CD1c-positive myeloid dendritic cell (primary cell): ENCODE measurements at regions not wholly inside any gene's neighbourhood (a gene's known extent, or its start where the extent isn't known, plus 50 kb on each side); places are given as distances from the start of the nearest gene placed in this dataset.
"Not testable (repeated sequence)": the region's sequence is repeated elsewhere in the genome, so short reads cannot be mapped to it uniquely, and the experiment has no call there.

Experiments
- DNase-seq: peaks from one replicate; pipeline ENCODE4 v3.0.0-alpha.2; 2016; ENCODE audit errors: extremely low spot score

DNA sequence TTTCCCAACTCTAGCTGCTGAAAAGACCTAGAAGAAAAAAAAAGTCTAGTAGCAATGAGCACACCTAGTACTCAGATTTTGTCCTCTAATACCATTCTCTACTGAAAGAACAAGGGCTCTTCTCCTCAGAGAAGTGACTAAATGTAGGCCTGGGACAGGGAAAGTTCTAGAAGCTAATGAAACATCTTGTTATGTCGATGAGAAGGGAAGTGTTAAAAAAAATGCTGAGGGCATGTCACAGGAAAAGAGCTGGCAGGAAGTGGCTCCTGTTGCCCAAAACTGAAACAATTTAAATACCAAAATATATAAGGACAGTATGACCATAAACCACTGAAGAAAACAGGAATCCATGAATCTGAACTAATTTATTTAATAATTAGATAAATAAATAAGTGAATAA, 581.4 kb upstream of the TBL1XR1 start:
- peak; percentile 35 for DNase-seq

DNA sequence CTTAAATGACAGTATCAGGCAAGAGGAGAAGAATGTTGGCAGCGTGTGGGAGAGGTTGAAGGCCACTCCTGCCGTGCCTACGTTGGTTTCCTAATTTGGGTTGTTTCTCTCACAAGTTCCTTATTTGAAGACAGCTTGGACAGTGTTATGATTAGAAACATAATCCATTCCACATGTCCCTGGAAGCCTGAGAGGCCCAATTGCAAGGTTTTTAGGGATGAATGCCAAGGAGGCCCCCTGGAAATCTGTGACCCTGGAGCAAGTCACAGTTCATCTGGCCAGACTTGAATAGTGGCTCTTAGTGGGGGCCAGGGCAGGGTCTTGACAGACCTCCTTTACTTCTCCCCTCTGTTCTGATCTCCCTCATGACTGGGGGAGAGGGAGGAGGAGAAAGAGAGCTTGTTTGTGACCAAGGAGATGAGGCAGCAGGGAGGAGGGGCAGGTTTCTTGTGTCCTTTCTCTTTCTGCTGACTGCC, 584.4 kb upstream of the TBL1XR1 start:
- peak; percentile 59 for DNase-seq

DNA sequence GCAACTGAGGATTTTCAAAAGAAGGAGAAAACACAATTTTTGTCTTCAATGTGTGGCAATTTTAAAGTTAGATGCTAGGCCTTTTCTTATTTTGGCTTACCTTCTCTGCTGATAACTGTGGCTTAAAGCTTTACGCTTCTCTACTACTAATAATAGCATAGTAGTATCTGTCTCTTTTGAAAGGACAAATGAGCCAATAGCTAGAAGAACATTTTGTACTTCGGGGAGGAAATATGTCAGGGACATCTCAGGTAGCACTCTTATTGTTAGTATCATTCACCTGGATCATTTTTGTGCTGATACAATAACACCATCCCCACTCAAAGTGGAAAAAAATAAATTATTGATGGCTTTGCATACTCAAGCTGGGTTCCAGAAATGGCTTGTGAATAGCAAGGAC, 586.1 kb upstream of the TBL1XR1 start:
- no peak for DNase-seq

DNA sequence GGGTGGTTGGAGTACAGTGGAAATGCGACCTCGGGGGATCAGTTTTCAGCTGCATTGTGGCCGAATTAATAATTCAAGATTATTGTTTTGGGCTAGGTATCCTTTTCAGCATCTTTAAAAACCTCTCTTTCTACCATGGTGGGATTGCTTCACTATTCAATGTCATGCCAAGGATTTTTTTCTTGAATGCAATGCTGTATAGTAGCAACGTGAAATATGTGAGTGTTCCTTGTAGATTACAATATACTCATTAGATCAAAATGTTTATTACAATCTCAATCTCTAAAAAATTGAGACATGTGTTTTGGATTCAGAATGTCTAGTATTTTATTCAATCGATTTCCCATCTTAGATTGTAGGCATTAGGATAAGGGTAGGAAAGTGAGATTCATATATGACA, 586.5 kb upstream of the TBL1XR1 start:
- DNase-seq, result no peak

DNA sequence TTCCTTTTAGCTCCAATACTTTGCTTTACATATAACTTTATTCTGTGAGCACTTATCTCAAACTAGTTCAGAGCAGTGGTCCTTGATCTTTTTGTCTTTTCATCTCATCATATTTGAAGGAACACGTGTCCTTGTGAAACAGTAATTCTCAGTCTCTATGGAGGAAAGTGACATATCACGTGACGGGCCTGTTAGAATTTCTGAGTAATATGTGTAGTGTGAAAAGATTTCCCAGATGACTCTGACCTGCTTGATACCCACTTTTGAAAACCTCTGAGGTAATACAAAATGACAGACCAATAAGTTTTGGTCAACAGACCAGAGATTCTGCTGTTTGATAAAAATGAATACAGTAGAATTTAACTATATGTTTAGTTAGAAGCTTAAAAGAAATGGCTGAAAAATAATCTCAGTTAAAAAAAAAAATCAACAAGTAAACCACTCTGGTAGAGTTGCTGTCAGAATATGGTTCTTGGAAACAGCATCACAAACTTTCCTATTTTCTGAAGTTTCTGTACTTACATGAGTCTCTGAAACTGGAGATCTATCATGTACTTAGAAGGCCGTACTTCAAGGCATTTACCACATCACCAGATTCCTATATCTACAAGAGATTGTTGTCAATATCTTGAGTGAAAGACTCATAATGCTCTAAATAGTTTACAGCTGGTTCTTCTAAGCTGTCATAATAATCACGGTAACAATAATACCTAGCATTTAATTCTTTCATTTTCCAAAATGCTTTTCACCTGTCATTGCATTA, 590.2 kb upstream of the TBL1XR1 start:
- no peak for DNase-seq

DNA sequence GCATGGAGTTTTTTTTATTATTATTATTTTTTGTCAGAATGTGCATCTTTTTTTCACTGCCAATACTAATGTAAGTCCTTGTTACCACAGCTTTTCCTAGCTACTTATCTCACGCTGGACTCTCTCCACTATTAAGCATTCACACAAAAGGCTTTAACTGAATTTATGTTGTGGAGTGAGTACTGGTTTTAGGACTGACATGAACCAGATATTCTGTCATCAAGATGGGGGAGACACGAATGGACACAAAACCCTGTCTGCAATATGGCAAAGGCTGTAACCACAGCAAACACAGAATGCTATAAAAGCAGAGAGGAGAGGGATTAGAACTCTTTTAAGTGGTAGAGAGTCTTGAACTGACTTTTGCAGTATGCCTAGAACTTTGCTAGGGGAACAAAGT, 592.2 kb upstream of the TBL1XR1 start:
- no peak for DNase-seq

DNA sequence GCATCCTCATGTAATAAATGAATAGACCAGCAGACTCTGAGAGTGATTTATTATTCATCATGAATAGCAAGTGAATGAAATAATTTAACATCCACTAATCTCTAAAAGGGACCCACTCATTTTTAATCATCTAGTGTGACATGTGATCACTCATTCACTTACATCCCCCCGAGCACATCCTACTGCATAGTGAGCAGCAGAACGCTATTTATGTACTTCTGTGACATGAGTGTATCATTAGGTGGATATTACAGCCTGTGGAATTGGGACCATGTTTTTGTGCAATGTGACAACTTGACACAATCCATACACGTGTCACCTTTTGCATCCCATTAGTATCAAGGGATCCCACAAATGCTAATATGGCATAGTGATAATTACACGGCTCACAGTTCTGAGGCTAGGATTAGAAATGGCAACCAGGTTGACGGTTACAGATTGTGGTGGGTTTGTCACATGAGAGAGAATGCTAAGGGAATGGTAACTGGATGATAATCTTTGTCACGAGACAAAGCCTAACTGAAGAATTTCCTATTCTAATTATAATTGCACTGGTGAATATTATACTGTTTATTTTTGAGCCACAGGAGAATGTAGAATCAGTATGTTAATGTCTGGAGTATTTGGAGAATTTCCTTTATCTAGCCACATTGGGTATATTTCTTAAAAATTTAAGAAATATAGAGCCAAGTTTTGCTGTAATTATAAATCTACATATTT, 595.2 kb upstream of the TBL1XR1 start:
- DNase-seq, result no peak

DNA sequence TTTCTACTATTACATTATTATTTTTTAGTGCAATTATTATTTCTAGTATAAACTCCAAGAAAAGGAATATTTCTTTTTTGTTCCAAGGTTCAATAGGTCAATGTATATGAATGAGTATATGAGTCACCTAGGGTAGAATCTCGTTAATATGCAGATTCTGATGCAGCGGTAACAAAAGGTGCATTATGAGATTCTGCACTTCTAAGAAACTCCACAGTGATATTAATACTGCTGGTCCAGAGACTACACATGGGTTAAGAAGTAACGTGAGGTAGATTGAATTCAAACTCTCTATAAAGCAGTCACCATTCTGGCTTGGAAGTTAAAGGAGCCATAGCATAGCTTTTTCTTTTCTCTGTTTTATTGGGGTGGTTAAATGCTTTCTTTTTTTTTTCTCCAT, 596.2 kb upstream of the TBL1XR1 start:
- no peak for DNase-seq

DNA sequence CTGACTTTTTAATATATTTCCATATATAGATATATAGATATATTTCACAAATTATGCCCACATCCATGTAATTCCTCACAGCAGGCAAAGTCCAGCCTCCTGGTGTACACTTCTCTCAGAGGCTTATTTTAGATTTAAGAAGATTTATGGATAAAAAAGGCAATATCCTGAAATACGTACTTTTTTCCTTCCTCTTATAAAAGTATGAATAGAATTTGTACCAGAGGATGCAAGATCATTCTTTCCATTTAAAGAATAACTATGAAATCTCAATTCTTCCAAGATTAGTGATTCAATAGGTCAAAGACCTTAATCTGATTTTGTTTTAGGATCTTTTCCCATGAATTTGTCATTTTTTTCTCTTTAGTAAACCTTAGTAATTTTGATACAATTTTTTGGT, 597.9 kb upstream of the TBL1XR1 start:
- no peak for DNase-seq

DNA sequence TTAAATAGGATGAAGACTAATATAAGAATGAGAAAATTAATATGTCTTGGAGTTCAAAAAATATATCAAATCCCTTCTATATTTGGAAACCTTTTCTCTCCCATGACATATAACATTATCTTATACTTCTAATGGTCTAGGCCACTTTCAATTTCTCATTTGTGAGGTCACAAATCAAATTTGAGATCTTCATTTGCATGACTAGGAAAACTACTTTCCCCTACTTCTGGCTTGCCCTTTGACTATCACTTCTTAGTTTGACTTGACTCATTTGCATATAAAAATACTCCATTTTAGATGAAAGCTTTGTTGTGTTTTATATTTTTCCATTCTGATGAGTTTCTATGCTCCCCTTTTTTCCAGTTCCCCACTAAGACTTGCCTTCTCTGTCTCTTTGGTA, 598.6 kb upstream of the TBL1XR1 start:
- no peak for DNase-seq

DNA sequence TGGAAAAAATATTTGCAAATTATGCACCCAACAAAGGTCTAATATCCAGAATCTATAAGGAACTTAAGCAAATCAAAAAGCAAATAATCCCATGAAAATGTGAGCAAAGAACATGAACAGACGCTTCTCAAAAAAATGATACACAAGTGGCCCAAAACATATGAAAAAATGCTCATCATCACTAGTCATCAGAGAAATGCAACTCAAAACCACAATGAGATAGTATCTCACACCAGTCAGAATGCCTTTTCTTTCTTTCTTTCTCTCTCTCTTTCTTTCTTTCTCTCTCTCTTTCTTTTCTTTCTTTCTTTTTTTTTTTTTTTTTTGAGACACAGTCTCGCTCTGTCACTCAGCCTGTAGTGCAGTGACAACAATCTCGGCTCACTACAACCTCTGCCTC, 602.9 kb upstream of the TBL1XR1 start:
- not testable (repeated sequence) for DNase-seq

DNA sequence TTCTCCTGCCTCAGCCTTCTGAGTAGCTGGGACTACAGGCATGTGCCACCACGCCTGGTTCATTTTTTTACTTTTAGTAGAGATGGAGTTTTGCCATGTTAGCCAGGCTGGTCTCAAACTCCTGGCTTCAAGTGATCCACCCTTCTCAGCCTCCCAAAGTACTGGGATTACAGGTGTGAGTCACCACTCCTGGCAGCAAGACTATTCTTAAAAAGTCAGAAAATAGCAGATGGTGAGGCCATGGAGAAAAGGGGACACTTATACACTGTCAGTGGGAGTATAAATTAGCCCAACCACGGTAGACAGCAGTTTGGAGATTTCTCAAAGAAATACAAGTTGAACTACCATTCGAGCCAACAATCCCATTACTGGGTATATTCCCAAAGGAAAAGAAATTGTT, 603.3 kb upstream of the TBL1XR1 start:
- no peak for DNase-seq

DNA sequence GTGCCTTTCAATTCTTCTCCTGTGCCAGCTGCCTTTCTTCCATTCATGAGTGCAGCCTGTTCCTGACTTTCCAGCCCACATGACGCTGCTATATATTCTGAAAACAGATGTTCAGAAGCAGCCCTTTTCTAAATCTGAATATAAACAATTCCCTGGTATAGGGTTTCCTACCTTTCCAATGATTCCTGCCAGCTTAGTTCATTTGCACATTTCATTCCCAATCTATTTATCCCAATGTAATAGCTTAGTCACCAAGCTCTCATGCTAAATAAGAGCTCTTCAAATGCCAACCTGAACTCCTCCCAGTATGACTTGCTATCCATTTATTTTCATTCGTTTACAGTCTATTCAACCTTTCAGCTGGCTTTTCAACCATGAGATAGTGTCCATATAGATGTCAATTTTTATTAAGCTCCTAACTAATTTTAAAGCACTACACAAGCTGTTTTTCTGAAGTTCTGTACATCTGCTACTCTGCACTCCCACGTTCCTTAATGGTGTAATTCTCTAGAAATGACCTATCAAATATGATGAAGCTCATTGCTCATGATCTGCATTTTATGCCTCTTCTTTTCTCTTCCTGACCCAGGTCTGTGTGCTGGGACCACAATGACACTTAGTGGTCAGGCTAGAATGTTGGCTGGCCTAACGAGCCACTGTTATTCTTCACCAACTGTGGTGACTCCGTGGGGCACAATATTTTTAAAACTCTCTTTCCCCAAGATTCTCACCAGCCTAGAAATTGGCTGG, 605.0 kb upstream of the TBL1XR1 start:
- DNase-seq, result no peak

DNA sequence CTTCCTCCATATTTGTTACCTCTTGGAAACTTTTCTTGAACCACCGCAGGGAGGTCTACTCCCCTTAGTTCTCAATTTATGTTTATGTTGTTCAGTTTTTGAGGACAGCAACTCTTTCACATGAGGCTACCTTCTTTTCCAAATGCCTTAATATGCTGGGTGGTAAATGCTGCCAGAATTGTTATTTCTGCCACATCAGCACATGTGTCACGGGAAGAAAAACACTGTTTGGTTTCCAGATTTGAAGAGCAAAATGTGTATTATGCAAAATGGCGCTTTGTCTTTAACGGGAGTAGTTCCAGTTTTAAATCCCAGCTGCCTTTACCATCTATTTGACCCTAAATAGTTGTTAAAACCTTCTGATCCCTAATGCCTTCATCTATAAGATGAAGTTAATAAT, 606.2 kb upstream of the TBL1XR1 start:
- DNase-seq, result no peak

DNA sequence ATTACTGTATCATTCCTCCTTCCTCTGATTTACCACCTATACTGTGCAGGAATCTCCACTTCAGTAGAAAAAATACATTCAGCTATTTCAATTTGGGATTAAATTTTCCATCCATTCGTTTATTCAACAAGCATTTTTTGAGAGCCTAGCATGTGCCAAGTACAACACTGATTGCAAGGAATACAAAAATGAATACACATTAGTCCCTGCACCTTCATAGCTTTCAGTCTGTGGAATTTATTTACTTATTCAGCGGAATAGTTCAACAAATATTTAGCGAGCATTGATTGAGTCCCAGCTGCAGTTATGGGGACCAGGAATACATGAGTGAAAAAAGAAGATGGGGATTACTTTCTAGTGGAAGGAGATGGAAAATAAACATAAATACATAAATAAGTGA, 606.8 kb upstream of the TBL1XR1 start:
- DNase-seq, result no peak

DNA sequence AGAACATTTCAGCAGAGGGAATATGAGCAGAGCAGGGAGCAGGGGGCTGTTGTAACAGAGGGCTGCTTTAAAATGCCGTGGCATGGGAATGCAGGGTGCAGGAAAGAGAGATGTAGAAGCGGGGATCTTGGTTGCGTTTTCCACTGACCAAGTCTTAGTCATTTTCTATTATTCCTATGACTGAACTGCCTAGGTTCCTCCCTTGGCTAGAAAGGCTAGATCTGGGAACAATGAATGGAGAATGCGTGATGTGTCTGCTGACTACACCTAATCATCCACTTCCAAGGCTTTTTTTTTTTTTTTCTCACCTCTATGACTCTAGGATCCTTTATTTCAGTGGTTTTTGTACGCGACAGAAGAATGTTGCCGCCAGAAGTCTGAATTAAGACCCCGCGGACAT, 607.4 kb upstream of the TBL1XR1 start:
- DNase-seq, result no peak

DNA sequence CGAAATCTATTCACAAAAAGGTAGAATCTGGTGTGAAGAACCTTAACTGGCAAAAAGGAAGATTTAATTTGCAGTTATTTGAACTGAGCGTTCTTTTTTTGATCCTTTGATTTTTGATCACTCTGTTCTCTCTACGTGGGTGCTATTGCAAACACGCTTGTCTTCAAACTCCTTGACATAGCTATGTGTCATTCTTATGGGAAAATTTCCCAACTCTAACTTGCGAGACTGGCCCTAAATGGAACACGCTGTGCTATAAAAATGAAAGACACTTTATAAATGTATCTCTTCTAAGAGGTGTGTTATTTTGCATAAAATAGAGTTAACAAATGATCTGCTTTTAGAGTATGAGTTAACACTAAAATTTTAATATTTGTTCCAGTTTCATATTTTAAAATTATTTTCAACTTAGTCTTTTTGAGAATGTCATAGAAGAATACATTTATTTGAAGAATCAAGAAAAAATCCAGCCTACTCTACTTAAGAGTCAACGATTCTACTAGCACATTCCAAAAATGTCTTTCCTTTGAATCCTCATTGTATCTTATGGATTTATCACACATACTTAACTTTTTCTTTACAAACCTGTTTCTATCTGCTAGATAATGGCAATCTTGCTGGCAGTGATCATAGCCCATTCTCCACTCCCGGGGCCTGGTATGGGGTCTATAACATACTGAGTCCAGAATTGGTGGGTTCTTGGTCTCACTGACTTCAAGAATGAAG, 610.0 kb upstream of the TBL1XR1 start:
- no peak for DNase-seq

DNA sequence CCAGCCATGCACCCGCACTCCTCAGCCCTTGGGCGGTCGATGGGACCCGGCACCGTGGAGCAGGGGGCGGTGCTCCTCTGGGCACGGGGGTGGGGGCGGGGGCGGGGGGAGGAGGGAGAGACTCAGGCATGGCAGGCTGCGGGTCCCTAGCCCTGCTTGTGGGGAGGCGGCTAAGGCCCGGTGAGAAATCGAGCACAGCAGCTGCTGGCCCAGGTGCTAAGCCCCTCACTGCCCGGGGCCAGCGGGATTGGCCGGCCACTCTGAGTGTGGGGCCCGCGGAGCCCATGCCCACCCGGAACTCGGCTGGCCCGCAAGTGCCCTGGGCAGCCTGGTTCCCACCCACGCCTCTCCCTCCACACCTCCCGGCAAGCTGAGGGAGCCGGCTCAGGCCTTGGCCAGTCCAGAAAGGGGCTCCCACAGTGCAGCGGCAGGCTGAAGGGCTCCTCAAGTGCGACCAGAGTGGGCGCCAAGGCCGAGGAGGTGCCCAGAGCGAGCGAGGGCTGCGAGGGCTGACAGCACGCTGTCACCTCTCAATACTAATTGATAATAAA, 611.7 kb upstream of the TBL1XR1 start:
- DNase-seq, result not testable (repeated sequence)

DNA sequence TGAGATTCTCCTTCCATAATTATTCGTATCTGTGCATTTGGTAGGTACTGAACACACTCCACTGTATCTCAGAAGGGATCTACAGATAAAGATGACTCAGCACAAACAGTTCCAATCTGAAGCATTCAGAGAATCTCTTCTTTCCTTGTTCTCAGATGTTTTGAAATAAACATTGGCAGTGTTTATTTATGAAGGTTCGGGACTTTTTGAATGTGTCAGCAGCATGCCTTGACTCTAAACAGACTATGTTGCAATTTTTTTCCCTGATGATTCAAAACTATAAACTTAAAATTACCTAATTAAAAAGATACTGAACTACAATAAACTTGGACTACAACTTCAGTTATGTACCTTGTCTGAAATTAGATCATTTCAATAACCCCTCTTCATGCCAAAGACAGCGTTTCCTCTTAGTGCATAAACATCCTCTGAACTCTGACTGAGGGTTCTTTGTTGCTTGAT, 612.9 kb upstream of the TBL1XR1 start:
- DNase-seq, result no peak

DNA sequence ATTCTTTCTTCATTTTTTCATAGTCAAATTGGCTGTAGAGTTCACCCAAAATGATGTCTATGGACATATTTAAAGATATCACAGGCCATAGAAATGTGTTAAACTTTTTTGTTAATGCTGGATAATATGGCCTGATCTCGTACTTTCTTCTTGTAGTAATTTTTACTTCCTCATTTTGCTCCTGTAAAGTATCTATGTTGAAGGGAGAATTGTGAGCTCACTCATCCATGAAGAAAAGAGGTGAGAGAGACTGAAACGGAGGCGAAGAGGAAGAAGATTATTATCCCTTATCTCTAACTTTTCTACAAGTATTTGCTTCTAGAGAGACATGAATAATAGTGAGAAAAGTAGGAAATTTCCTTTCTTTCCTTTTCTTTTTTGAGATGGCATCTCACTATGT, 613.8 kb upstream of the TBL1XR1 start:
- DNase-seq, result no peak

DNA sequence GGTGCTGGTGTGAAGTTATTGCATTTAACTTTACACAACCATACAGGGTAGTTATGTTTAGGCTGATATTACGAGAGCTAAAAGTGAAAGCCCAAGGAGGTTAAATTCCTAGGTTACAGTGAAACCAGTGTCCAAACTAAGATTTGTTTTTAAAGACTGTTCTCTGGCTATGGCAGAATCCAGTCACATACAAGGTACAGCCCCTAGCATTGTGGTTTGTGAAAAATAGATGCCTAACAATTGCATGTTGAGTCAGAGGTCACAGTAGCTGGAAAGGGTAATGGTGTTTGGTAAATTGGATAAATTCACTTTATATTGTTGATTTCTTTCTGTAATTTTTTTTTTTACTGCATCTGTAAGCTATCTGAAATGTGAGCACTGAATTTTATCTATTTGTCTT, 614.6 kb upstream of the TBL1XR1 start:
- DNase-seq, result no peak

DNA sequence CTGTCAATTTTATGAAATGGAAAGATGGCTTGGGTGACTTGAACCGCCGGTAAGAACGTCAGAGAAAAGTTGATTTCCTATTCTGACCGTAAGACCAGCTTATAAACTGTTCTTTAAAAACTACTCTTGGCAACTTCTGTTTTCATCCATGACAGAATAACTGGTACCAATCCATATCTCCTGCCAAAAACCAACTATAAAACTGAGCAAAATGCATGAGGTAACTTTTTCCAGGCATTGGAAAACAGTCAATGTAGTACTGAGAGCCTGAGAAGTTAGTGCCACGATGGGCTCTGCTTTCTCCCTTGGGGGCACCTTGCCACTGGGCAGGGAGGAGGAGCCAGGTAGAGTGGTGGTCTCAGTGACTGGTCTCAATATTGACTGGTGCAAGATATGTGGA, 615.2 kb upstream of the TBL1XR1 start:
- DNase-seq, result no peak
